GM20431 (cell line): ENCODE measurements at regions not wholly inside any gene's neighbourhood (a gene's known extent, or its start where the extent isn't known, plus 50 kb on each side); places are given as distances from the start of the nearest gene placed in this dataset.
"Not testable (repeated sequence)": the region's sequence is repeated elsewhere in the genome, so short reads cannot be mapped to it uniquely, and the experiment has no call there.

Experiments used
- in situ Hi-C: fragments of 300-500 bp; cut with MseI, MboI; formaldehyde crosslinking; loops from one replicate; pipeline ENCODE4 v1.15.0; 2020; ENCODE audit warnings: low sequenced_read_pairs; ENCODE audit not compliant: unreplicated experiment

DNA sequence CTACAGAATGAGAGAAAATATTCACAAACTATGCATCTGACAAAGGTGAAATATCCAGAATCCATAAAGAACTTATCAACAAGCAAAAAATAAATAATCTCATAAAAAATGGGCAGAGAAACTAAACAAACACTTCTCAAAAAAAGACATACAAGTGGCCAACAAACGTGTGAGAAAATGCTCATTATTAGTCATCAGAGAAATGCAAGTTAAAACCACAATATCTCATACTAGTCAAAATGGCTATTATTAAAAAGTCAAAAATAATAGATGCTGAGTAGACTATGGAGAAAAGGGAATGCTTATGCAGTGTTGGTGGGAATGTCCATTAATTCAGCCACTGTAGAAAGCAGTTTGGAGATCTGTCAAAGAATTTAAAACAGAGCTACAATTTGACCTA is 533.3 kb downstream of the TMA16 start:
- in situ Hi-C loops, result no loop called here

DNA sequence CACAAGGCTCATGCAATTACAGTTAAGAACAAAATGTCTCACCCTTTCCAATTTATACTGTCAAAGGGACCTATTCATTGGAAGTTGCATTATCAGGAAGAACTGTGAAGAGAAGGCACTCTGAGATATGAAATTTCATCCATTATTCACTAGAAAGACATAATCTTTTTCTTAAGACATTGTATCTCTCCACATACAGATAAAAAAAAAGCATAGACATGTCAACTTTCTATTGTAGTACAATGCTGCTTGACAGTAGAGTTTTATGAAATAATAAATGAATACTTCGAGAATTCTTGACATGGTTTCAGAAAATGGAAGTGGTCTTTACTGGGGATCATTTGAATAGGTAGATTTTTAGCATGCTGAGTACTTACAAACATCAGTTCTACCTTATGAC is 545.0 kb downstream of the TMA16 start:
- in situ Hi-C loops, result no loop called here

DNA sequence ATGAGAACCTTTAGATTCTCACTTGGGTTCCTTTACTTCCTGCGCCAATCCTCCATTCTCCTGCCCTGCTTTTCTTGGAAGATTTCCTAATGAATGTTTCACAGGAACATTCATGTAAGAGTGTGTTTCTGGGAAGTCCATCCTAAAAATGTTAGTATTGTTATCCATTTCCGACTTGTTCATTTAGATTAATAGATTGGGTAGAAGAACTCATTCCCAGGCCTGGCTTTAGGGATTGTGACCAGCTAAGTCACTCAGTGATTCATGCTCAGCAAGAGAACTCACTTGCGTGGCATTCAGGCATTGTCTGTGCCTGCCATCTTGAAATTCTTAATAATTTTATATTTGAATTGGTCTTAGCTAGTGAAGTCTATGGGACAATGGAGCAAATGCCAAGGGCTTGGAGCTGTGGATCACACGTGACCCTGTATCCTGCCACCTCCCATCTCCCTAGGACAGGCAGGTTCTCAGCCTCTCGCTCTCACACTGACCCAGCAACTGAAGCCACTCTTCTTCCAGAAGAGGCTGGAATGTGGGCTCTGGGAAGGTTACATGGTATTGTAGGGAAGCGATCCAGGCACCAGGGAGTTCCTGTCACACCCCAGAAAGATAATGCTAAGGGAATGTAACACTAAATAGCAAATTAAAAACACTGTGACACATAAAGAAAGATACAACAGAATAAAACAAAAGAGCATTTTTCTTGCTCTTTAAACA is 562.1 kb downstream of the TMA16 start:
- in situ Hi-C loops, result no loop called here

DNA sequence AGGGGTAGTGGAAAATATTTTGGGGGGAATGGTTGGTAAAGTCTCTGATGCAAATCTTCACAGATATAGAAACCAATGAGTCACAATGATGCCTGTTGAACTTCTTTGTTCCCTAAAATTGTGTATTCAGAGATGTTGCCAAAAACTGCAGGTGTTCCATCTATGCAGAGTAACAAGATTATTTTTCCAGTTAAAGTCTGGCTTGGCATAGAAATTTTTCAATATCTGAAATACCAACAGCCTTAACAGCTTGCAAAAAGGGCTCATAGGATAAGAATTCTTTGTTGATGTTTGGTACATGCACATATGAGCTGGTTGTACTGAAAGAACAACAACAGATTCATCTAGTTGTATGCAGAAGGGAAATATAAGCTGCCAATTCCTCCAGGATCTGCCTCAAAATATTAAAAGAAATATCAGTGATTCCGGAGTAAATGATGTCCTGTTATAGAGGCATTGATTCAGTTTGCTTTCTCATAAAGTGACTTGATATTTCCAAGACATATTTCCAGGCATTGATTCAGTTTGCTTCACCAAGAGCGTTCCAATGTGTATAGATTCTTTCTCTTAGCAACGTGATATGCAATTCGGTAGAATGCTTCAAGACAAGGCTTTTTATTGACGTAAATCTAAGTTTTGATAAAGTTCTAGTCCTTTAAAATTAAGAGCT is 564.4 kb downstream of the TMA16 start:
- in situ Hi-C loops, result no loop called here

DNA sequence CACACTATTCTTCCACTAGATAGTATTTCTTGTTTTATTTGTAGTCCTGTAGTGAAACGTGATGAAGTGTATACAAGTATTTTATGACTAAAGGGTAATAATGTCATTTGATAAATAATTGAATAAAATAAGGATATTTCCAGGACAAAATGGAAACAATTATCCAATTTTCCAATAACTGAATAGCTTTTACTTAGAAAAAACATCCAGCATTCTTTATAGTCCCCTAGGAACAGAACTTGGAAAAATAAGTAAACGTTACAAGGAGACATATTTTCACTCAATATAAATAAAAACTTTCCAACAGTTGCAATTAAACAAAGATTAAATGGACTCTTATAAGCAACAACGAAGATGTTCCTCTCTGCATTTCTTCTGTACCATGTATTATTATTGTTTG is 566.0 kb downstream of the TMA16 start:
- in situ Hi-C loops, result no loop called here

DNA sequence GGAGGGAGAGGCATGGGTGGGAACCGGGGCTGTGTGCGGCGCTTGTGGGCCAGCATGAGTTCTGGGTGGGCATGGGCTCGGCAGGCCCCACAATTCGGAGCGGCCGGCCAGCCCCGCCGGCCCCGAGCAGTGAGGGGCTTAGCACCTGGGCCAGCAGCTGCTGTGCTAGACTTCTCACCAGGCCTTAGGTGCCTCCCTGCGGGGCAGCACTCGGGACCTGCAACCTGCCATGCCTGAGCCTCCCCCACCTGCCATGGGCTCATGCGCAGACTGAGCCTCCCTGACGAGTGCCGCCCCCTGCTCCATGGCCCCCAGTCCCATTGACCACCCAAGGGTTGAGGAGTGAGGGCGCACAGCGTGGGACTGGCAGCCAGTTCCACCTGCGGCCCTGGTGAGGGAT is 573.9 kb downstream of the TMA16 start:
- in situ Hi-C loops, result no loop called here

DNA sequence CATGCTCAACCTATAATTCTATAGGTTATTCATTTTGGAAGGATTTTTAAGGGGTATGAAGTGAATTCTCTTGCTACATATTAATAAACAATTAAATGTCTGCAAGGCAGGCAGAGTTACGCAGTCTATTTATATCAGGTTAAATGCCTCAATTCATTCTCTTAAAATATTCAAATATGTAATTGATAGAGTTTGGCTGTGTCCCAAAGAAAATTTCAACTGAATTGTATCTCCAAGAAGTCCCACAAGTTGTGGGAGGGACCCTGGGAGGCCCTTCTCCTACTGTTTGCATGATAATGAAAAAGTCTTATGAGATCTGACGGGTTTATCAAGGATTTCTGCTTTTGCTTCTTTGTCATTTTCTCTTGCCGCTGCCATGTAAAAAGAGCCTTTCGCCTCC is 576.1 kb downstream of the TMA16 start:
- in situ Hi-C loops, result no loop called here

DNA sequence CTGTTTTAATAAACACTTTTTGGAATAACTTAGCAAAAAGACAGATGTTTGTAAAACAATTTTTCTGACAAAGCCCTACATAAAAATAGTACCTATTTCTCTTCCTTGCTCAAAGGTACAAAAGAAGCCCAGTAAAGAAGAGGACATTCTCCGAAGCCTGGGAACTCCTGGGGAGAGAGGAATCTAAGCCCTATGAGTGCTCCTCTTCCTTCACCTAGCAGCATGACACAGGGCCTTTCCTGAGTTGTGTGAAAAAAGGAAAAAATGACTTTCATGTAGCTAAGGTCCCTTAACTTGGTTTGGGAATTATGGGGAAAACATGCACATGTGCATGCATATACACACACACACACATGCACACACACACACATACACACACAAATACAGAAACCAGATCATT is 586.9 kb downstream of the TMA16 start:
- in situ Hi-C loops, result no loop called here

DNA sequence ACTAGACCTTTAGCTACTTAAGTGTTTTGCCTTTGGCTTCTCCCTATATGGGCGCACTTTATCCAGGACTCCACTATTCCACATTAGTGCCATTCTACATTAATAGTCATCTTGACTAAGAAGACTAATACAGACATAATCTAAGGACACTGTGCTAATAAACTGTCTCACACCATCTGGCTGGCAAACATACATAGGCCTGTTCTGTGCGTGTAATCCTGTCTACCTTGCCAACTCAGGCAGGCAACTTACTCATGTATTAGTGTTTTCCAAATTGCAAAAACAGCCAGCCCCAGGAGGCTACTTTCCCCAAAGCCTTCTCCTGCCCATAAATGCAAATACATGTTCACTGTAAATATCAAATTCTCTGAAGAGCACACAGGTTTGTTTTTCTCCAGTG is 587.3 kb downstream of the TMA16 start:
- in situ Hi-C loops, result no loop called here

DNA sequence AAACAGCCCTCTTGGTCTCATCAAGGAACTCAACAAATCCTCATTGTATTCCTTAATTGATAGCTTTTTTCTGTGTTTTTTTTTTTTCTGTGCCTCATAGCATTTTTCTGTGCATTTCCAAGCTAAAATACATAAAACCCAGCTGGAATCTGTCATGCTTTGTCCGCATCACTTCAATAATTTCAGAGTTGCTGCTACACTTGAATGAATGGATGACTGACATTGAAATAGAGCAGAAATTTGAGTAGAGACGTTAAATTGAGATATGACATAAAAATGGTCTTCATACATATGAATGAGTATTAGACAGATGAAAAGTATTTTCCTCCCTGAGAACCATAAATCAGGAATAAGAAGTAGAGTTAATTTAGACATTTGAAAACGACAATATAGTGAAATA is 593.2 kb downstream of the TMA16 start:
- in situ Hi-C loops, result no loop called here

DNA sequence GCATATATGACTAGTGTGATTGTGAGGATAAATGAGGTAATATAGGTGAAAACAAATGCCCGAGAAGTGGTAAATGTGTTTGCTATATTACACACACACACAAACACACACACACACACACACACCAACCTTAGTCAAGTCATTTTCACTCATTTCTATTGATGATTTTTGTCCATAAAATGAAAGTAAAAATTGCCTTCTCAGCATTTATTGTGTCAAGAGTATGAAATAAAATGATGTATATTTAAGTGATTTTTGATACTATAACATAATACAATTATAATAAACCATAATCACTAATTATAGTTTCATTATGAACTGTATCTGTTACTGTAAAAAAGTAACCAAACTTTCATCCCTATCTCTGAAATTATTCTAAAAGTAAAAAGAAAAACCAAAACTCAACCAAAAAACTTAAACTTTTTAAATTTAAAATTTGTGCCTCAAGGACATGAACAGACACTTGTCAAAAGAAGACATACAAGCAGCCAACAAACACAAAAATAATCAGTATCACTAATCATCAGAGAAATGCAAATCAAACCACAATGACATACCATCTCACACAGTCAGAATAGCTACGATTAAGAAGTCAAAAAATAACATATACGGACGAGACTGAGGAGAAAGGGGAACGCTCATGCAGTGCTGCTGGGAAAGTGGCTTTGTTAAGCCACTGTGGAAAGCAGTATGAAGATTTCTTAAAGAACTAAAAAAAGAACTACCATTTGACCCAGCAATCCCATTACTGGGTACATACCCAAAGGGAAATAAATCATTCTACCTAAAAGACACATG is 601.0 kb downstream of the TMA16 start:
- in situ Hi-C loops, result no loop called here

DNA sequence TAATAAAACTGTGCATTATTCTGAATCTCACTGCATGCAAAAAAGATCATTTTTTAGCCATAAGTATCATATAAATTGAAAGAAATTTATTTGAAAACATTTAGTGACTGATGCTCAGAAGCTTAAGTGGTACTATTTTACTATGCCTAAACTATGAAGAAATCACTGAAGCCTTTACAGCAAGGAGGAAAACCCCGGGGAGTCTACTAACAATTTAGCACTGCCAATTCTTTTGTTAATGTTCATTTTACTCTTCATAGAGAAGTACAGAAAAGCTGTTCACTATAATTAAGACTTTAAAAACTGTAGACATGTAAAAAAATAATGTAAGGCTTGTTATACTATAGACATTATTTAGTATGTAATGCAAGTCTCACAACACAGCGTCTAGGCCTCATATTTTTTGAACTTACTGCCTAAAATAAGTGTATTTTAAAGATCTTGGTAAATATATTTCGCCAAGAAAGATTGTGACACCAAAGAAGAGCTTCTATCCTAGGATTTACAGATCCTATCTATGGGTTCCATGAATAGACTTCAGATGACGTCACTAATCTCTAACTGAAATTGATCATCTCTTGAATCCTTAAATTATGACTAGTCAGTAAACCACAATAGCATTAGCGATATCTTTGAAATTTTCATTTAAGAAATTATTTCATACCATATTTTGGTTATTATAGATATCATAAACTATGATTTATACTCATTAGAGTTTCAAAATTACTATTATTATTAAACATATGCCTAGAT is 602.5 kb downstream of the TMA16 start:
- in situ Hi-C loops, result no loop called here

DNA sequence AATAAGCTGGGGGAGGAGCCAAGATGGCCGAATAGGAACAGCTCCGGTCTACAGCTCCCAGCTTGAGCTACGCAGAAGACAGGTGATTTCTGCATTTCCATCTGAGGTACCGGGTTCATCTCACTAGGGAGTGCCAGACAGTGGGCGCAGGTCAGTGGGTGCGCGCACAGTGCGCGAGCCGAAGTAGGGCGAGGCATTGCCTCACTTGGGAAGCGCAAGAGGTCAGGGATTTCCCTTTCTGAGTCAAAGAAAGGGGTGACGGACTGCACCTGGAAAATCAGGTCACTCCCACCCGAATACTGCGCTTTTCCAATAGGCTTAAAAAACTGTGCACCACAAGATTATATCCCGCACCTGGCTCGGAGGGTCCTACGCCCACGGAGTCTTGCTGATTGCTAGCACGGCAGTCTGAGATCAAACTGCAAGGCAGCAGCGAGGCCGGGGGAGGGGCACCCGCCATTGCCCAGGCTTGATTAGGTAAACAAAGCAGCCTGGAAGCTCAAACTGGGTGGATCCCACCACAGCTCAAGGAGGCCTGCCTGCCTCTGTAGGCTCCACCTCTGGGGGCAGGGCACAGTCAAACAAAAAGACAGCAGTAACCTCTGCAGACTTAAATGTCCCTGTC is 606.4 kb downstream of the TMA16 start:
- in situ Hi-C loops, result not testable (repeated sequence)

DNA sequence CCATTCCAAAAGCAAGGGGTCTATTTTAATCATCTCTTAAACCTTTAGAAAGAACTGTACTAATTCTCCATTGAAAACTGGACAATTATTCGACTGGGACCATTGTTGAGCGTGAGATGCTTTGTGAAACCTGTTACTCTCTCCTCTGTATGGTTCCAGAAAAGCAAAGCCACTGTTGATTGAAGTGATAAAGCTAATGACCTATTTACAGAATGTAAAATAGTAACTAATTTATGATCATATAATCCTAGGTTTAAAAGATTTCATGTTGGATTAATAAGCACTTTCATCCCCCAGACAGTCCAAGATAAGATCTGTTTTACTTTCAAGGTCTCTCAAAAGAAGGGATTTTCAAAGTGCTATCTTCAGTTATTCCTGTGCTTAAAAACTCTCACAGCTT is 614.5 kb downstream of the TMA16 start:
- in situ Hi-C loops, result no loop called here

DNA sequence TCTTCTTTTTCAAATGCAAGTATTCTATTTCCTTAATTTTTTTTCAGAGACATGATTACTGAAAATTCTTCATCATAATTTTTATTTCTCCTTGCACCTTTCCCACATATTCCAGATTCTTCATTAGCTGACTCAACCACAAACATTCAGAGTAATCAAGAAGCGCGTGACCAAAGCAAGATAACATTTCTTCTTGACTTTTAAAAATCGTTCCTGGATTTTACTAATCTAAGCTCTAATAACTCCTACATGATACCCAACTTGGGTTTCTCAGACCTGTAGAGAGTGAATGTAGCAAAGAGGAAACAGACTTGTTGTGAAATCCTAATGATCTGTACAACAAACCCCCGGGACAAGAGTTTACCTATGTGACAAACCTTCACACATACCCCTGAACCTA is 615.0 kb downstream of the TMA16 start:
- in situ Hi-C loops, result no loop called here

DNA sequence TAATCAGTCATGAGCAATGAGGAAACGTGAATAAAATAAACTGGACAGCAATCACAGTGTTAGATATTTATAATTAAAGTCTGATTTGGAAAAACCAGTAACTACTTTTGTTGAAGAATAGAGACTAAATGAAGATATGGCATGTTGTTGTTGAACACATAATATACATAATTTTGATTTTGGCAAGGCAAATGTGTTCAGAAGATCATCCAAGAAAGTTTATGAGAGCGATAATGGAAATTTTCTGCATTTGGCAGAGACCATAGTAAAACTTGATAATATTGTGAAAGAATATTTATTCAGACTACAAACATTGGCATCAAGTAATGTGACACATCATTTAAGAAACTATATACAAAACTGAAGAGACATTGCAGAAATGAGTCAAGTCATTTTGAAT is 620.7 kb downstream of the TMA16 start:
- in situ Hi-C loops, result no loop called here

DNA sequence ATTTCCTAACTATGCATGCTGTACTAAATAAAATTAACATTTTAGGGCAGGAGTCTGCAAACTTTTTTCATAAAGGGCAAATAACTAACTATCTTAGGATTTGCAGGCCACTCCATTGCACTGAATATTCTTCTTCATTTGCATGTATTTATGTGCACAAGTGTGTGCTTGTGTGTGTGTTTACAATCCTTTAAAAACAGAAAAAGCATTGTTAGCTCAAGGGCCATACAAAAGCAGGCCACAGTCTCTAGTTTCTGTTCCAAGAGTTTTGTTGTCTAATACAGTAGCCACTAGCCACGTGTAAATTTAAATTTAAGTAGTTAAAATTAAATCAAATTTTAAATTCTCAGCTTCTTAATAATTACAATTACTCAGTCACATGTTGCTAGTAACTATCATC is 621.8 kb downstream of the TMA16 start:
- in situ Hi-C loops, result no loop called here

DNA sequence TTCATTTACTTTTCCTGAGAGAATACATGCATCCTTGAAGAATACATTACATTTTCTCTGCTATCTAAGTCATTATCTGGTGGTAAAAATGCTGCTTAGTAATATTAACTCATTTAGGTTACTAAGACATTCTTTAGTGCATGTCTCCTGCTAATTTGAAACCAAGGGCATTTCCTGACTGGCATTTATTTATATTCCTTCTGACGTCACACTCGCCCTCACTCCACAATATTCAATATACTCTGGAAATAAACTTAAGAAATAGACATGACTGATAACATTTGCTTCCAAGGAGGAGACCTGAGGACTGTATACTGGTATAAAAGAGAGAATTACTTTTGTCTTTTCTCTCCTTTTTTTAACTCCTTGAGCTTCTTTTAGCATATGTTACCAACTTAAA is 619.5 kb upstream of the SMIM31 start:
- in situ Hi-C loops, result no loop called here

DNA sequence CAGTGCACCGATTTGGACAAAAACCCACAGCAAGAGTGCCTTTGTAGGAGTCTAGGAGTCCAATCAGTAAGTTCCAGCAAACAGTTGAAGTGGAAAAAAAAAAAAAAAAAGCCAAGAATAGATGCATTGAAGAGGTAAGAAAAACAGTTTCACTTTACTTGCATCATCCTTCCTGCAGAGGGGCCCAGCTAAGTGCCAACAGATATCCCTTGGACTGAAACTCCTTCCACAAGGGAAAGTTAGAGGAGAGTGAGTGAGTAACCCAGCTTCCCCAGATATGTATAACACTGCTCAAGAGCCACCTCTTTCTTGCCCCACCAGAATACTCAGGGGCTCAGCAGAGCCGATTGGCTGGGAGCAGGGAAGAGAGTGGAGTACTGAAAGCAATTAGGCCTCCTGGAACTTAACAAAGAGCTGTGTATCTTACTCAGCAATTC is 617.7 kb upstream of the SMIM31 start:
- in situ Hi-C loops, result no loop called here

DNA sequence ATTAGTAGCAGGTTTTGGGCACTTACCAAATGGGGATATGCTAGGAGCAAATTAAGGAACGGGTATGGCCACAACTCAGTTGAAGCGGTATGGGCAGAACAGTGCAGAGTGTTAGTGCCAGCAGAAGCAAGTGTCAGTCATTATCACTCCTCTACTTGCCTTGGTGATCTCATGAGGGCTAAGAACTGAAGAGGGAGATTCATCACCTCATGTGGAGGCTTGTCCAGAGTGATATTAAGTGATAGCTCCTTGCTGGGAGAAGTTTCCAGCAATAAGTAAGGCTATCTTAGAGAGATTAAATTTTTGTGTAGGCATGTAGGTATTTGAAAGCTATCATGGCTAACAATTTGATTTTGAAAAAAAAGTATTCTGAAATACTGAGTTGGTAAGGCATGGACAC is 615.4 kb upstream of the SMIM31 start:
- in situ Hi-C loops, result no loop called here
